Neural cell (in vitro differentiated cells): ENCODE measurements at regions not wholly inside any gene's neighbourhood (a gene's known extent, or its start where the extent isn't known, plus 50 kb on each side); places are given as distances from the start of the nearest gene placed in this dataset.

ENCODE experiments used
- CTCF ChIP-seq: fragments of 450-650 bp; IDR thresholded peaks from 2 replicates; pipeline ENCODE4 v1.5.1; 2014; ENCODE audit warnings: antibody characterized with exemption, mild to moderate bottlenecking, moderate library complexity; ENCODE audit not compliant: poor library complexity, severe bottlenecking
- EP300 ChIP-seq: fragments of 450-650 bp; conservative IDR thresholded peaks from 2 replicates; pipeline ENCODE4 v1.6.1; 2014; ENCODE audit warnings: antibody characterized with exemption, mild to moderate bottlenecking, moderate library complexity; ENCODE audit not compliant: poor library complexity, severe bottlenecking
- EZH2 ChIP-seq: fragments of 200-600, 300-800 bp; shearing (Covaris generic), sonication (generic); IDR thresholded peaks from 2 replicates; pipeline ENCODE4 v1.6.1; 2014; ENCODE audit warnings: antibody characterized with exemption, low read length, borderline replicate concordance, mild to moderate bottlenecking; ENCODE audit not compliant: insufficient read depth, poor library complexity, severe bottlenecking
- MXI1 ChIP-seq: fragments of 450-650 bp; conservative IDR thresholded peaks from 2 replicates; pipeline ENCODE4 v1.6.1; 2014; ENCODE audit warnings: antibody characterized with exemption, mild to moderate bottlenecking; ENCODE audit not compliant: poor library complexity, severe bottlenecking
- POLR2AphosphoS5 ChIP-seq: IDR thresholded peaks from 2 replicates; pipeline ENCODE4 v1.6.1; 2012
- RAD21 ChIP-seq: fragments of 450-650 bp; conservative IDR thresholded peaks from 2 replicates; pipeline ENCODE4 v1.6.1; 2014; ENCODE audit warnings: antibody characterized with exemption, mild to moderate bottlenecking, moderate library complexity
- SMC3 ChIP-seq: fragments of 450-650 bp; conservative IDR thresholded peaks from 2 replicates; pipeline ENCODE4 v1.6.1; 2014; ENCODE audit warnings: antibody characterized with exemption, mild to moderate bottlenecking, moderate library complexity; ENCODE audit not compliant: poor library complexity

- TF ChIP-seq CTCF (no peak), POLR2AphosphoS5 (no peak), MXI1 (no peak), EP300 (no peak), RAD21 (no peak), EZH2 (no peak), SMC3 (no peak)
Observed at GRCh38 chr14:61621444-61621843, 73.9 kb upstream of the HIF1A start.
